Keratinocyte (primary cell): ENCODE measurements at regions not wholly inside any gene's neighbourhood (a gene's known extent, or its start where the extent isn't known, plus 50 kb on each side); places are given as distances from the start of the nearest gene placed in this dataset.

Source experiments
- CTCF ChIP-seq, 3 experiments: IDR thresholded peaks in 1 of 3; conservative IDR thresholded peaks in 1 of 3; optimal IDR thresholded peaks in 1 of 3; 2 replicates in 2 of 3; 3 replicates in 1 of 3; pipeline versions ENCODE3 to v1.5.1; 2011; ENCODE audit warnings: low read length in 3 of 3, mild to moderate bottlenecking in 3 of 3, moderate library complexity in 2 of 3, control low read depth in 1 of 3, inconsistent platforms in 1 of 3; ENCODE audit not compliant: insufficient read depth in 2 of 3; ENCODE audit errors: extremely low read depth in 1 of 3
- EZH2 ChIP-seq: IDR thresholded peaks from one replicate; pipeline ENCODE4 v1.6.1; 2012; ENCODE audit warnings: inconsistent platforms, mild to moderate bottlenecking, low read length, moderate library complexity

- TF ChIP-seq CTCF (optimal IDR thresholded peaks at IDR 0.05 in 1 of 3, IDR thresholded peaks at IDR 0.05 in 1 of 3, conservative IDR thresholded peaks at IDR 0.05 in 1 of 3; ENCODE audit: extremely low read depth in 1 of 3, insufficient read depth in 2 of 3, low read length in 3 of 3) (no peak), EZH2 (no peak)
Measured at GRCh38 chr6:121830736-121831135, 395.3 kb downstream of the GJA1 start.
